GM18867 (cell line): ENCODE measurements at regions not wholly inside any gene's neighbourhood (a gene's known extent, or its start where the extent isn't known, plus 50 kb on each side); places are given as distances from the start of the nearest gene placed in this dataset.

Experiments
- ATAC-seq: cut with Tn5 transposase; IDR thresholded peaks from one replicate; pipeline ENCODE4 v1.9.1; 2021; ENCODE audit warnings: mild to moderate bottlenecking, moderate library complexity; ENCODE audit not compliant: unreplicated experiment

GRCh38 chr16:79770244-79771064 is 169.9 kb upstream of the MAF start:
- peak; percentile 99 for ATAC-seq

DNA sequence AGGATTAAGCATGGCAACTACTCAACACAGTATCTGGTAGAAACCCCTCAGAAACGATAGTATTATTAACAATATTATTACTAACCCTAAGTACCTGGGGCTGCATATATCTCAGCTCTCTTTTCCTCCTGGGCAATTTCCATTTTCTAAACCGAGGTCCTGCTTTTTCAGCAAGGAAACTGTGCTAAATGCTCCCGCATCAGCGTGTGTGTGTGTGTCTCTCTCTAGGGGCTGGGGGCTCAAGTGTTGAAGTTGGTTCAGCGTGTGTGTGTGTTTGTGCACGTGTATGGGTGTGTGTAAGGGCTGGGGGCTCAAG is 169.3 kb upstream of the MAF start:
- ATAC-seq = no peak

DNA sequence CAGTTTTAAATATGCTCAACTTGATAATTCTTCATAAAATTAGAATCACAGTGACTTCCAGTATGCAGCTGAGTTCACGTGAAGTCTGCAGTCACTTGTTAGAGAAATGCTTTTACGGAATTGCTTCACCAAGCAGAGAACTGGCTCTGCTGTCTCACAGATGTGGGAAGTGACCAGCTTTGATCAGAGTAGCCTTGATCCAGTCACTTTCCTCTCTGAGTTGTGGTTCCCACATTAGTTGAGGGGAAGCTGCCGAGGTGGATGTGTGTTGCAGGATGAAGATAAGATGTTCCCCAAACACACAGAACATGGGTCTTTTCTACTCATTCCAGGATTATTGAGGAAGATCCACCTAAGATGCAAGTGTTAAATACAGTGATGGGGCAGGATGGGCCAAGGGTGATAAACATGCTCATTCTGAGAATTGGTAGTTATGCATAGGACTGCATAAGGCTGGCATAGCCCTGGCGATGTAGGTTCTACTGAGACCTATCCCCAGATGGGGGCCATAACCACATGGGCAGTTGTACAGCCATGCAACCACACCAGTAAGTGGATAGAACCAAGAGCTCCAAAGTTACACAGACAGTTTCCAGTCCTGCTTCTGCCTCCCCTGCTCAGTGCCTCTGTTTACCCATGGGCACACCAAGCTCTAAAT is 168.9 kb upstream of the MAF start:
- ATAC-seq = no peak

DNA sequence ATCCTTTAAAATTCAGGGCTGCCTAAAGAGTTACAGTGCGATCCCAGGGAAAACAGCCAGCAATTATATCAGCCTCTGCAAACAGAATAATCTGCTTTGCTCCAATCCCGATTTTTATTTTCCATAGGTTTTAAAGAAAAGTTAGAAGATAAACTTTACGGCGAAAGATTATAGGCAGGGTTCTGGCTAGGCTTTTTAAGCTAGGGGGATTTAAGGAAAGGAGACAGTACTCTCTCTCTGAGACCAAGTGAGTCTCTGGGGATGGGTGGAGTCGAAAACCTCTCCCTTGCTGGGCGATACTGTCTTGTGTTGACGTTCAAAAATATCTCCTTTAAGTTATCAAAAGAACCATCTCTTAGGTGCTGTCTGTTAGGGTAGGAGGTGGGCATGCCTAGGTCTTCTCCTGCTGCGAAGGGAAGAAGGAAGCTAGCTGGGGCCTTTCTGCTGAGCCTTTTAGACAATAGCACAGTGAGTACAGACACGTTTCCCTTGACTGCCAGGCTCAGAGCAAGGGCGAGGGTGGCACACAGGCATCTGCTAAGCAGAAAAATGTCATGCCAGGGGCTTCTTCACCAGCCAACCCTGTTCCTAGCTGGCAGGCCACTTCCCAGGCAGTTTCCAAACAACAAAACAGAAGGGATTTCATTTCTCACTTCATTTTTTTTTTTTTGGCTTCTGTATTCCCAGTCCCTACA is 167.9 kb upstream of the MAF start:
- ATAC-seq = no peak

GRCh38 chr16:79767421-79768275 is 167.1 kb upstream of the MAF start:
- no peak for ATAC-seq

GRCh38 chr16:79765901-79766394 is 165.4 kb upstream of the MAF start:
- ATAC-seq = no peak

- ATAC-seq = no peak
Measured at GRCh38 chr16:79765431-79765830, 164.9 kb upstream of the MAF start.

DNA sequence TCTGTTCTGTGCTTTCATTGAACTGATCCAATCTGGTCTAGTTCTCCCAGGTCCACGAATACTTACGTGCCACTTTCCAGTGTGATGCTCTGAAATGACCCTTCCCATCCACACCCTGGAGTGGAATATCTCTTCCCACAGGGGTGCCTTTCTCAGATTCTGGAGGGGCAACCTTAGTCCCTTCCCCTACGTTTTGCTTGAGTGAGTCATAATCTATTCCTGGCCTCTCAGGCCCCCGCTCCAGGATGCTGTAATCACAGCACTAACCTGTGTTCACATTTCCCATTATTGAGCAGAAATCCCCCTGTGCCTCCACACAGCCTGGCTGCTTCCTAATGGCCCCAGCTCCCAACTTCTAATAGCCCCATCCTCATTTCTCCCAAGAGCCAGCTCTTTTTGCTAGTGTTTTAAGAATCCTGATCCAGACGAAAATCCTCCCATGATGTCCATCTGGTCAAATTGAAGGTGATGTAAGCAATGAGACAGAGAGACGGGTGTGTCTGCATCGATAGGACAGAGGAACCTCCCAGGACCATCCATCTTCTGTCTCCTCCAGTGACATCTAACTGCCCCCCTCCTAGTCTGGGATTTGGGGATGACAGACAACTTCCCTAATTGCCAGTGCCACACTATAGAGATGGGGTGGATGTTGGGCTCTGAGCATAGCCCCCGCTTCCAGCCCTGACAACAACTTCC is 164.0 kb upstream of the MAF start:
- no peak for ATAC-seq

DNA sequence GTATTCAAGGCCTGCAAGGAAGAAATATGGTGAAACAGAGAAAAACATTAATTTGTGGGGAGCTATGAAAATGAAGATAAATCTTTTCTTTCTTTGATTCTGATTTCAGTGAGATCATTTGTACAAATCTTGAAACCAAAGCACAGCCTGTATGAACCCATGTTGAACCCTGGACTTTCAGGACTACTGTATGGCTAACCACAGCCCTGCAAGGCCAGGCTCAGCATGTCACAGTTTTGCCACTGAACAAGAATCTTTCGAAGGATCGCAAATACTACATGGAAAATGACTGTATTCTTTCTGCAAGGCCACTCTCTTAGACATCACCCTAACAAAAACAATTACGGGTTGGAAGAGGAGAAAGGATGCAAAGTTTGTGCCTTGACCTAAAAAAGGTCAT is 161.7 kb upstream of the MAF start:
- ATAC-seq = no peak

GRCh38 chr16:79758615-79759346 is 158.2 kb upstream of the MAF start:
- ATAC-seq = no peak

GRCh38 chr16:79757968-79758367 is 157.4 kb upstream of the MAF start:
- ATAC-seq = no peak

DNA sequence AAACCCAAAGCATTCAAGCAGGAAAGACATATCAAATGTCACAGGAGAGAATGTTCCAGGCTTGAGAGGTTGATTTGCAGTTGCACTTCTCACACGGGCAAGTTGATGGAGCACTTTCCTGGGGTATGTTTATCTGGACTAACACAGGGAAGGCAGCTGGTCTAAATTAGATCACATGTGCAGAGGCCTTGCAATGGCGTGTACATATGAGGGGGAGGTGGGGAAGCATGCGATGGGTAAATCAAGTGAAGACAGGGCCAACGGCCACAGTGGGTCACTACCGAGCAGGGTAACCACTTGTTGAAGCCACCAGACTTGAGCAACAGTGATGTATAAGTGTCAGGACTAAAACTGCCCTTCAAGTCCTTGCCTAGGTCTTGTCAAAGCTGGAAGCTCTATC is 156.6 kb upstream of the MAF start:
- no peak for ATAC-seq

- ATAC-seq = no peak
Measured at GRCh38 chr16:79756571-79756970, 156.0 kb upstream of the MAF start.

GRCh38 chr16:79754501-79754900 is 154.0 kb upstream of the MAF start:
- no peak for ATAC-seq

GRCh38 chr16:79754081-79754480 is 153.5 kb upstream of the MAF start:
- no peak for ATAC-seq

DNA sequence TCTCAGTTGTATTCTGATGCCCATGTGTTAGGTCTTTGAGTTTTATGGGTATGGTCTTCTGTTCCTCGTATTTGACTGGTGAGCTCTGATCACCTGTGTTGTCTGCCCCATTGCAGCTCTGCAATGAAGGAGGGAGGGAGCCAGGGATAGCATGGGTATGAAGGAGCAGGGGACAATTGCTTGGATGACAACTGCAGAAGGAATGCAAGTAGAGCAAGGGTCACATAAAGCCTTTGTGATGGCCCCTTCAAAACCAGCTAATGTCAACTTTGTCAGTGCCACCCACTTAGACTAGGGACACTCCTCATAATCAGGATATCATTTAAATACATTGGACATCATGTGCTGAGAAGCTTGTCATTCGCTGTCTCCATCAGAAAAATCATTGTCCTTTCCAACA is 152.7 kb upstream of the MAF start:
- ATAC-seq = no peak

DNA sequence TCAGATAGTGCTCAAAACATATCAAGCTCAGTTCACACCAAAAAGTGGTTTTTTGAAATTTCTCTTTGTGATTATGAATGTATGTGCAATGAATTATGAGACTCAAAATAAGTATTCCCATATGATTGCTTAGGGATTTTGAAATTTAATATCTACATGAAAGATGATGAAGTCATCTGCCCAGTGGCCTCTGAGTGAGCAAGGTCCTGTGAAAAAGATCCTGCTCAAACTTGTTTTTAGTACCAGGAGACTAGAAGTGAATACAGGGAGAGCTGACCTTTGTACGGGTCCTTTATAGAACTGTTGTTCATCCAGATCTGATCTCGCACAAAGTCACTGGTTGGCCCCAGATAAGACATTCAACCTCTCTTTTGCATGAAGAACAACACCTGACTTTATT is 151.9 kb upstream of the MAF start:
- no peak for ATAC-seq

DNA sequence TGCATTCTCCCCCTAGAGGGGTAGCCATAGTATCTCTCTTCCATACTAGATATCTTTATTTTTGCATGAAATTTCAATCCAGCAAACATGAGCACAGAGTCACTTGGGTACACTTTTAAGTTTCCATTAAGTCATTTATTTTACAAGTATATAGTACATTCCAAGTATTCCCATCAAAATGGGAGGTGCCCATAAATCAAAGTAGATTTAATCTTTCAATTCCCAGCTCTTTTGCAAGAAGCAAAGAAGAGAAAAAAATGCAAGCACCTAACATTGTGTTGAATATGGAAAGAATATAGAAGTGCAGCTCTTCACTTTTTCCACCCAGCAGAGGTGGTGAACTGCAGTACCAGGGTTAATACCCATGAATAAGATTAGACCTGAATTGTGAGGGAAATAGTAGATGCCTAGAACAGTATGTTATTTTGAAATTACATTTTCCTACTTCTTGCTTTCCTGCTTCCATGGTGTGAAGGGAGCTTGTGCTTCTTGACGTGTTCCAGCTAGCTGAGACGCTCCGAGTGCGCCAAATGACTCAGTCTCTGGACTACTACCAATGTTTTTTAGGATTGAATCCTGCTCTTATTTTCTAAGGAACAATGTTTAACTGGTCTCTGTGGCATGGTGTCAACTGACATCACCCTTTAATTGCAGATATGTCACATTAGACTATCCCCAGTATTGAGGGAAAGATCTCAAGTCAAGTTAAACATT is 151.1 kb upstream of the MAF start:
- ATAC-seq = no peak

DNA sequence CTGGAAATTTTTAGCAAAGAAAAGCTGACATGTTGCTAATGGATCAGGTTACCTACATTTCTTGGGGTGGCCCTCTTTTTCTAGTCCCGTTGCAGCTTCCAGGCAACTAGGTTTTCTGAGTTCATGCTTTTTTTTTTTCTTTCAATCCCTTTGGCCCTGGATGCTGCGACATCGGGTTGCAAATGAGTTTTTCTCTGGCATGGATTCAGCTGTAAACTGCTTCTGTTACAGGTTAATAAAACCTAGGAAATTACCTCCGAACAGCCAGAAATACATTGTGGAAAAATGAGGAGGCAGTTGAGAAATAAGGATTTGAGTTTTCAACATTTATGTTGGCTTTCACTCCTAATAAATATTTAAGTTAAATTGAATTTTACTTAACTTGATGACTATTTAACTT is 149.8 kb upstream of the MAF start:
- ATAC-seq = no peak
